Central memory CD8-positive, alpha-beta T cell (primary cell): ENCODE measurements at regions not wholly inside any gene's neighbourhood (a gene's known extent, or its start where the extent isn't known, plus 50 kb on each side); places are given as distances from the start of the nearest gene placed in this dataset.
"Not testable (repeated sequence)": the region's sequence is repeated elsewhere in the genome, so short reads cannot be mapped to it uniquely, and the experiment has no call there.

Experiments used
- ATAC-seq: fragments of 150-1000 bp; cut with Tn5 transposase; replicated peaks from 2 replicates; pipeline ENCODE4 v1.10.0; 2022; ENCODE audit warnings: mild to moderate bottlenecking, moderate FRiP score, moderate number of reproducible peaks; ENCODE audit not compliant: poor library complexity, severe bottlenecking; ENCODE audit errors: extremely low read depth
- DNase-seq, 2 donors: peaks; one replicate each; pipeline ENCODE4 v3.0.0; 2021; ENCODE audit warnings: low spot score in 2 of 2
- H3K27ac Mint-ChIP-seq: one replicate; pipeline ENCODE4 v1.8.0; 2022; ENCODE audit warnings: low read depth, mild to moderate bottlenecking, moderate library complexity, mixed read lengths
- H3K27me3 Mint-ChIP-seq: one replicate; pipeline ENCODE4 v1.8.0; 2022; ENCODE audit warnings: mixed read lengths
- H3K36me3 Mint-ChIP-seq: one replicate; pipeline ENCODE4 v1.8.0; 2022; ENCODE audit warnings: mild to moderate bottlenecking, moderate library complexity, mixed read lengths; ENCODE audit not compliant: insufficient read depth
- H3K4me1 Mint-ChIP-seq: one replicate; pipeline ENCODE4 v1.8.0; 2022; ENCODE audit warnings: mixed read lengths
- H3K4me3 Mint-ChIP-seq: one replicate; pipeline ENCODE4 v1.8.0; 2022; ENCODE audit warnings: mild to moderate bottlenecking, moderate library complexity, mixed read lengths
- H3K9me3 Mint-ChIP-seq: one replicate; pipeline ENCODE4 v1.8.0; 2022; ENCODE audit warnings: mixed read lengths

DNA sequence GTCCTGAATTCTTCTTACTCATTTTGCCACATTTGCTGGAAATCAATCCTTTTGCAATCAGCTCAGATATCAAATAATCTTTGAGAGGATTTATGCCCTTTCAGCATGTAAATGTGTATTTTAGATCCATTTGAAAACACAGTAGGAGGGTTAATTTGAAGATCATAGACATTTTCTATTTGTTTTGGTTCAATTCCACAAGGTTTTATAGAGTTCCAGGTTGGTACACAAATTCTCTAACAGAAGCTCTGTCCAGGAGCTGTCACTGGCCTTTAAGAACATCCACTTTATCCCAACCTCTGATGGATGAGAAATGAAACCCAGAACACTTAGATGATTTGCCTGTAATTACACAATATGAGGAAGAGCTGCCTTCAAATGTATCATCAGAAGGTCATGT, 157.3 kb upstream of the CHAC2 start:
- H3K27me3 Mint-ChIP-seq: peaks cover 25% of the 10 kb centered on the region
- ATAC-seq (no peak), DNase-seq (no peak)
- no peak overlapping the region for H3K4me3 Mint-ChIP-seq
- no peaks in the 10 kb centered on the region for H3K4me1 Mint-ChIP-seq
- H3K36me3 Mint-ChIP-seq: no peaks in the 10 kb centered on the region
- H3K9me3 Mint-ChIP-seq: no peaks in the 10 kb centered on the region
- no peak overlapping the region for H3K27ac Mint-ChIP-seq

DNA sequence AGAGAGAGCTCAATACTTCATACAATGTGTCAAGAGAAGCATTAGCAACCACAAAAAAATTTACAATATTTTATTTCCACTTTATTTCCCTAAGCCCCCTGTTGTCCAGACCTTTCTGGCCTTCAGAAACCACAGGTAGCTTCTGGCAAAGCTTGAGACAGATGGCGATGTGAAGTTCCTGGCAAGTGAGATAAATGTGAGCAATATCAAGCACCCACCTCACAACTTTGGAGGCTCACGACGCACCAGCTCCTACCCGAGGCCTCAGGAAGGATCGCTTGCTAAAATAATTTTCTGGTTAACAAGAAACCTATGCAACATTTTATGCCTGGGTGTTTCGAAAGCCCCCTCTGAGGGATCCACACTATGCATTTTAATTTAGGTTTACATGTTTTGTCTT, 158.1 kb upstream of the CHAC2 start:
- H3K4me1 Mint-ChIP-seq: no peaks in the 10 kb centered on the region
- H3K27me3 Mint-ChIP-seq: peaks cover 18% of the 10 kb centered on the region
- no peaks in the 10 kb centered on the region for H3K36me3 Mint-ChIP-seq
- no peak overlapping the region for H3K4me3 Mint-ChIP-seq
- ATAC-seq (no peak), DNase-seq (no peak)
- H3K9me3 Mint-ChIP-seq: no peaks in the 10 kb centered on the region
- H3K27ac Mint-ChIP-seq: no peak overlapping the region

- Mint-ChIP-seq H3K27ac (no peak overlapping the region), H3K4me1 (no peaks in the 10 kb centered on the region), H3K9me3 (no peaks in the 10 kb centered on the region), H3K4me3 (no peak overlapping the region), H3K36me3 (no peaks in the 10 kb centered on the region), H3K27me3 (peaks cover 8% of the 10 kb centered on the region)
- no peak for ATAC-seq
- DNase-seq: no peak
These were observed 159.3 kb upstream of the CHAC2 start for GRCh38 chr2:53608293-53608692.

DNA sequence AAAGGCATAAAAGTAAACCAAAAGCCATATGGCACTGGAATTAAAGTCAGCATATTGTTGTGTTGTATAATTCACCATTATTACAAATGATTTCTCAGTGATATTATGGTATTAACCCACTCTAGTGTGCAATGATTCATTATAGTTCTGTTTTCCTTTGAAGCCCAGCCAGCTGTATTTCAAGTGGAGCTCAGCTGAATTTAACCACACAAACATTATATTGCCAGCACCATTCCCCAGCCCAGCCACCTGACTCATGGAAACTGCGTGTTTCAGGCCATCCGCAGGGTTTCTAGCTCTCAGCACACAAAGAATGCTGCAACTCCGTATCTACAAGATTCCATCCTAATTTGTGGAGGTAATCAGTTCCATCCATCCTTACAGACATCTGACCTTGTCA, 166.8 kb upstream of the CHAC2 start:
- Mint-ChIP-seq H3K27me3 (peaks cover 70% of the 10 kb centered on the region), H3K9me3 (no peaks in the 10 kb centered on the region), H3K27ac (no peak overlapping the region), H3K4me1 (no peaks in the 10 kb centered on the region), H3K4me3 (no peak overlapping the region), H3K36me3 (no peaks in the 10 kb centered on the region)
- ATAC-seq (no peak), DNase-seq (no peak)

GRCh38 chr2:53586733-53587612, 180.6 kb upstream of the CHAC2 start:
- not testable (repeated sequence) for H3K27ac Mint-ChIP-seq, H3K9me3 Mint-ChIP-seq, H3K36me3 Mint-ChIP-seq, DNase-seq, ATAC-seq, H3K4me1 Mint-ChIP-seq
- peak overlapping the region; percentile 23 for H3K4me3 Mint-ChIP-seq
- peaks cover 13% of the 10 kb centered on the region for H3K27me3 Mint-ChIP-seq

DNA sequence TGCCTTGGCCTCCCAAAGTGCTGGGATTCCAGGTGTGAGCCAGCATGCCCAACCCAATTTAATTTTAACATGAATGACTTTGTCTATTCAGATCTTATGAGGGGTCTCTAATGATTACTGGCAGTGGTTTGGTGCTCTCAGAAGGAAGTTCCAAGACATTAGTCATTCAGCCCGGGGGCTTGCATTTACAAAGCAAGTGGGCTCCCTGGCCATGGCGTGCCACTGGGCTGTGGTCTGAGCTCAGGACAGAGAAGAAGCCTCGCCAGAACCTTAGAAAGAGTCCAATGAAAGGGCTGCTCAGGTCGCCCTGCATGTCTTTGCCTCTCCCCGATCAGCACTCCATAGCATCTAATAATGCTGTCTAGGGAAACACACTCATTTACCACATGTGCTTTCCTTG, 182.6 kb upstream of the CHAC2 start:
- peaks cover 25% of the 10 kb centered on the region for H3K27me3 Mint-ChIP-seq
- peaks cover 2% of the 10 kb centered on the region for H3K36me3 Mint-ChIP-seq
- no peaks in the 10 kb centered on the region for H3K4me1 Mint-ChIP-seq
- no peak overlapping the region for H3K4me3 Mint-ChIP-seq
- H3K27ac Mint-ChIP-seq: no peak overlapping the region
- no peak for DNase-seq
- no peak for ATAC-seq
- no peaks in the 10 kb centered on the region for H3K9me3 Mint-ChIP-seq

GRCh38 chr2:53583583-53583982, 184.0 kb upstream of the CHAC2 start:
- Mint-ChIP-seq H3K27ac (no peak overlapping the region), H3K27me3 (peaks cover 36% of the 10 kb centered on the region), H3K4me1 (no peaks in the 10 kb centered on the region), H3K4me3 (no peak overlapping the region), H3K9me3 (no peaks in the 10 kb centered on the region), H3K36me3 (peaks cover 2% of the 10 kb centered on the region)
- ATAC-seq (no peak), DNase-seq (no peak)

DNA sequence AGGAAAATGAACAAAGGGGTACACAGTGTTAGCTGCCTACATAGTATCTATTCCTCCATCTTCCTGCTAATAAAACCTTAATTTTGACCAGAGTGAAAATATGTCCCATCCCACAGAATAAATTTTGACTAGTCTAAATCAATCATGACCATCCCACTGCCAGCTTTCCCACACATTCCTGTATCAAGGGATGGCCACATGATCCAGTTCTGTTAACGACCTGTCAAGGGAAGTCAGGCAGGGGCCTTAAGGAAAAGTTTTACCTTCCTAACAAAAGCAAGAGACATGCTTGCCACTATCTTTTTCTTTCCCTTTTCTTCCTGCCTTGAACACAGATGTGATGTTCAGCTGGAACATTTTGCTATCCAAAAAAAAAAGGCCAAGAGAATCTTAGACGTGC, 185.0 kb upstream of the CHAC2 start:
- H3K4me3 Mint-ChIP-seq: no peak overlapping the region

DNA sequence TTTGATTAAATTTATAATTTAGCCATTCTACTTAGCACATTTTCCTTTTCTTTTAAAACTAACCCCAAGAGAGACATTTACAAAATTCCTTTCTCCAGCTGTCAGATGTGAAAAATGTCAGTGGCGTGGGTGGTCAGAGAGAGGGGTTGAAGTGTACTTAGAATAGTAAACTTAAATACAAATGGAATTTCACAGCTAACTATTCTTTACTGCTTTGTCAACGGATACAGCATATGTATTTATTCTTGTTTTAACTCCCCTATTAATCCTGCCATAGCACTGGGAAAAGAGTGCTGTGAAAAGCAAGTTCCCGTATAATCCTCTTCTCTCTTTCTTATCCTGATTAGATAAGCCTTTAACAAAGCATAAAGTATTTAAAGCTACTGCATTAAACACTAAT, 191.4 kb upstream of the CHAC2 start:
- Mint-ChIP-seq H3K9me3 (no peaks in the 10 kb centered on the region), H3K27ac (no peak overlapping the region), H3K4me3 (no peak overlapping the region), H3K36me3 (no peaks in the 10 kb centered on the region), H3K27me3 (peaks cover 49% of the 10 kb centered on the region), H3K4me1 (no peaks in the 10 kb centered on the region)
- ATAC-seq (no peak), DNase-seq (no peak)

More for the DNA sequence above, 185.0 kb upstream of the CHAC2 start:
- DNase-seq (no peak), ATAC-seq (no peak)
- no peaks in the 10 kb centered on the region for H3K4me1 Mint-ChIP-seq
- H3K9me3 Mint-ChIP-seq: no peaks in the 10 kb centered on the region
- H3K36me3 Mint-ChIP-seq: peaks cover 2% of the 10 kb centered on the region
- no peak overlapping the region for H3K27ac Mint-ChIP-seq
- peaks cover 41% of the 10 kb centered on the region for H3K27me3 Mint-ChIP-seq

GRCh38 chr2:53575721-53576124, 191.9 kb upstream of the CHAC2 start:
- Mint-ChIP-seq H3K27me3 (peaks cover 49% of the 10 kb centered on the region), H3K4me1 (no peaks in the 10 kb centered on the region), H3K36me3 (no peaks in the 10 kb centered on the region), H3K4me3 (no peak overlapping the region), H3K9me3 (no peaks in the 10 kb centered on the region), H3K27ac (no peak overlapping the region)
- ATAC-seq (no peak), DNase-seq (no peak)

GRCh38 chr2:53572696-53573095, 194.9 kb upstream of the CHAC2 start:
- Mint-ChIP-seq H3K4me3 (no peak overlapping the region), H3K4me1 (no peaks in the 10 kb centered on the region), H3K27me3 (peaks cover 31% of the 10 kb centered on the region), H3K9me3 (no peaks in the 10 kb centered on the region), H3K36me3 (no peaks in the 10 kb centered on the region), H3K27ac (no peak overlapping the region)
- ATAC-seq (no peak), DNase-seq (no peak)

GRCh38 chr2:53569957-53570727, 197.5 kb upstream of the CHAC2 start:
- Mint-ChIP-seq H3K4me1 (no peaks in the 10 kb centered on the region), H3K27ac (no peak overlapping the region), H3K4me3 (no peak overlapping the region), H3K27me3 (peaks cover 17% of the 10 kb centered on the region), H3K9me3 (no peaks in the 10 kb centered on the region), H3K36me3 (no peaks in the 10 kb centered on the region)
- DNase-seq: no peak
- no peak for ATAC-seq

DNA sequence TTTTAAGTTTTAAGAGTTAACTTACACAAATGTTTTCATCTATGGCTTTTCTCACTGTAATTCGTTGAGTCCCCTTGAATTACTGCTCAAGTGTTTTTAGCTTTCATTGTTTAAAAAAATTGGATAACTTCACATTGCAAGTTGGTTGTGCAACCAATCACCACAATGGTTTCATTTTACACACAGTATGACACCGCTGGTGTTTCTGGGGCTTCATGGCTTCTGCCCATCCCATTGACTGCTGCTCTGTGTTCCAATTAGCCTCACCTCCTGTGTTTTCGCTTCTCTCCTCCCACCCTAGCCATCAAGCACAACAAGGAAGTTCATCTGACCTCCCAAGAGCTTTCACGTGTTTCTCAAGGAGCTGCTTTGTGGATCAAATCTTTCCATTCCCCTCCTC, 199.1 kb upstream of the CHAC2 start:
- Mint-ChIP-seq H3K9me3 (no peaks in the 10 kb centered on the region), H3K4me1 (no peaks in the 10 kb centered on the region), H3K36me3 (no peaks in the 10 kb centered on the region), H3K27me3 (peaks cover 17% of the 10 kb centered on the region), H3K4me3 (no peak overlapping the region), H3K27ac (no peak overlapping the region)
- no peak for DNase-seq
- no peak for ATAC-seq
